ENCODE measurements at regions not wholly inside any gene's neighbourhood (a gene's known extent, or its start where the extent isn't known, plus 50 kb on each side); places are given as distances from the start of the nearest gene placed in this dataset.

DNA sequence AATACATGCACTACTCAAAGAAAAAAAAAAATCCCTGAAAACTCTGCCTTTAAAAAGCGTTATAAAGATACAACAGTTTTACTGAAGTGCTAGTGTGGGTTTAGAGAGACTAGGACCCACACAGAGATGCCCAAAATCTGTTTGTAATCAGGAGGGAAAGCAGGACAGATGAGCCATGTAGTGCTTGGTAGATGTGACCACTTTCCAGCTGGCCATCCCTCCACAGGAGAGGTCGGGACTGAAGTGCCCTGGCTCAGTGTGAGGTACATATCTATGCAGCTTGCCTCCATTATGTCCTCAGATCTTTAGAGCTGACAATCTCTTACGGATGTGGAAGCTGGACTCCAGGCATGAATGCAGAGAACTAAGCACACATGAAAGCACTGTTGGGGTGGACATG lies 57.5 kb upstream of the NANOGP8 start:
- no peaks in the 10 kb centered on the region for H3K4me1 ChIP-seq
- no peak overlapping the region for H3K4me3 Mint-ChIP-seq (ENCODE audit: unreplicated experiment)
- ChIA-PET CTCF (no interaction called here), POLR2A (no interaction called here)
- H3K9me3 ChIP-seq = no peaks in the 10 kb centered on the region
- H3K27me3 Mint-ChIP-seq (ENCODE audit: insufficient read depth, unreplicated experiment) = peaks cover 3% of the 10 kb centered on the region
- H3K36me3 Mint-ChIP-seq (ENCODE audit: insufficient read depth, unreplicated experiment) = no peaks in the 10 kb centered on the region
- intact Hi-C loops (cut with micrococcal nuclease; ENCODE audit: unreplicated experiment) = no loop called here
- no peaks in the 10 kb centered on the region for H3K4me1 Mint-ChIP-seq (ENCODE audit: low read depth, unreplicated experiment)
- BruUV-seq (replicated peaks) = no TSS peak
- no peaks in the 10 kb centered on the region for H3K27me3 ChIP-seq (replicated peaks; ENCODE audit: control insufficient read depth, insufficient read depth, low read length)
- no peaks in the 10 kb centered on the region for H3K9me3 Mint-ChIP-seq (ENCODE audit: unreplicated experiment)
- TF ChIP-seq, protein P1, sequence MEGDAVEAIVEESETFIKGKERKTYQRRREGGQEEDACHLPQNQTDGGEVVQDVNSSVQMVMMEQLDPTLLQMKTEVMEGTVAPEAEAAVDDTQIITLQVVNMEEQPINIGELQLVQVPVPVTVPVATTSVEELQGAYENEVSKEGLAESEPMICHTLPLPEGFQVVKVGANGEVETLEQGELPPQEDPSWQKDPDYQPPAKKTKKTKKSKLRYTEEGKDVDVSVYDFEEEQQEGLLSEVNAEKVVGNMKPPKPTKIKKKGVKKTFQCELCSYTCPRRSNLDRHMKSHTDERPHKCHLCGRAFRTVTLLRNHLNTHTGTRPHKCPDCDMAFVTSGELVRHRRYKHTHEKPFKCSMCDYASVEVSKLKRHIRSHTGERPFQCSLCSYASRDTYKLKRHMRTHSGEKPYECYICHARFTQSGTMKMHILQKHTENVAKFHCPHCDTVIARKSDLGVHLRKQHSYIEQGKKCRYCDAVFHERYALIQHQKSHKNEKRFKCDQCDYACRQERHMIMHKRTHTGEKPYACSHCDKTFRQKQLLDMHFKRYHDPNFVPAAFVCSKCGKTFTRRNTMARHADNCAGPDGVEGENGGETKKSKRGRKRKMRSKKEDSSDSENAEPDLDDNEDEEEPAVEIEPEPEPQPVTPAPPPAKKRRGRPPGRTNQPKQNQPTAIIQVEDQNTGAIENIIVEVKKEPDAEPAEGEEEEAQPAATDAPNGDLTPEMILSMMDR (IDR thresholded peaks at IDR 0.05; ENCODE audit: insufficient read depth in 1 of 2, low read depth in 1 of 2, low read length in 1 of 2, severe bottlenecking in 1 of 2, unreplicated experiment in 1 of 2) = no peak
- H3K4me3 ChIP-seq (ENCODE audit: low read depth, low read length) = no peak overlapping the region
- no peak for DNase-seq
- no peaks in the 10 kb centered on the region for H3K36me3 ChIP-seq (ENCODE audit: control insufficient read depth, insufficient read depth, low read length)
- H3K27ac Mint-ChIP-seq (ENCODE audit: unreplicated experiment) = no peak overlapping the region

DNA sequence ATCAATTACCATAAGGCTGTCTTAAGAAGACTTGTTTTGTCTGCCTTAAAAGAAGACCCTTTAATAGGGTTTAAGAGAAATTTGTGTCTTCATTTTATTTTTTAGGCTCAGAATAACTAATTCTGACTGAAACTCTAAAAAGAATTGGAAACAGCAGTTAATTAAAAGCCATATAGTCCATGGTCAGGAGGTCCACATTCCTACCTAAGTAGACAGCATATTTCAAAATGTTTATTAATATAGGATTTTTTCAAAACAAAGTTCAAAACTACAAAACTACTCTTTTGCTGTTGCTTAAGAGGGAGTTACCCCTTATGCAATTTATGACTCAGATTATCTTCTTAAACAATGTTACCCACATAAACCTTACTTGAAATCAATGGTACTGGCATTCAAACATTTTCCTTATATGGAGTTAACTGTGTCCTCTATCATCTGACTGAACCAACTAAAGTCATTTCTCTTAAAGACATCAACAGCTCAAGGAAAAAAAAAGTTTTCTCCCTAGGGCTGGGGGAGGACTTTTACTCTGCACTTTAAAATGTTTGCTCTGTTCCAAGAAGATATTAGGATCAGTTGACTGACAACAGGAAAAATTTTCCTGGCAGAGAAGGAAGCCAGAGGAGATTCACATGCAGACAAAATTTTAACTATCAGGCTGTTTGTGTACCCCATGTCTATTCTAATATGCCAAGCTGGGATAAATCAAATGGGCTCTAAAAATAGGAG lies 56.8 kb upstream of the NANOGP8 start:
- Histone ChIP-seq H3K36me3 (ENCODE audit: control insufficient read depth, insufficient read depth, low read length) (no peaks in the 10 kb centered on the region), H3K4me1 (no peaks in the 10 kb centered on the region), H3K9me3 (no peaks in the 10 kb centered on the region), H3K27me3 (replicated peaks; ENCODE audit: control insufficient read depth, insufficient read depth, low read length) (no peaks in the 10 kb centered on the region), H3K4me3 (ENCODE audit: low read depth, low read length) (no peak overlapping the region)
- no peaks in the 10 kb centered on the region for H3K9me3 Mint-ChIP-seq (ENCODE audit: unreplicated experiment)
- no peaks in the 10 kb centered on the region for H3K4me1 Mint-ChIP-seq (ENCODE audit: low read depth, unreplicated experiment)
- ChIA-PET POLR2A (no interaction called here), CTCF (no interaction called here)
- no peaks in the 10 kb centered on the region for H3K36me3 Mint-ChIP-seq (ENCODE audit: insufficient read depth, unreplicated experiment)
- no TSS peak for BruUV-seq (replicated peaks)
- no peak for DNase-seq
- TF ChIP-seq, protein P1 (IDR thresholded peaks at IDR 0.05; ENCODE audit: insufficient read depth in 1 of 2, low read depth in 1 of 2, low read length in 1 of 2, severe bottlenecking in 1 of 2, unreplicated experiment in 1 of 2) = no peak
- H3K27ac Mint-ChIP-seq (ENCODE audit: unreplicated experiment) = no peak overlapping the region
- H3K4me3 Mint-ChIP-seq (ENCODE audit: unreplicated experiment) = no peak overlapping the region
- H3K27me3 Mint-ChIP-seq (ENCODE audit: insufficient read depth, unreplicated experiment) = peaks cover 3% of the 10 kb centered on the region
- intact Hi-C loops (cut with micrococcal nuclease; ENCODE audit: unreplicated experiment) = no loop called here

DNA sequence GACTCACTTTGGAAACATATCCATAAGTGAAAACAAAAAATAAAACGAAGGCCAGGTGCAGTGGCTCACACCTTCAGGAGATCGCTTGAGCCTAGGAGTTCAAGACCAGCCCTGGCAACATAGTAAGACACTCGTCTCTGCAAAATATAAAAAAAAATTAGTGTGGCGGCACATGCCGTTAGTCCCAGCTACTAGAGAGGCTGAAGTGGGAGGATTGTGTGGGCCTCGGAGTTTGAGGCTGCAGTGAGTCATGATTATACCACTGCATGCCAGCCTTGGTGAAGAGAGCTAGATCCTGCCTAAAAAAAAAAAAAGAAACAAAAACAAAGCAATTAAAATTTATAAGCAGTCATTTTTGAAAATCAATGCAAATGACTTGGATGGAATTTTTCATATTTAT lies 54.7 kb upstream of the NANOGP8 start:
- Mint-ChIP-seq H3K27ac (ENCODE audit: unreplicated experiment) (no peak overlapping the region), H3K4me3 (ENCODE audit: unreplicated experiment) (no peak overlapping the region), H3K9me3 (ENCODE audit: unreplicated experiment) (no peaks in the 10 kb centered on the region), H3K4me1 (ENCODE audit: low read depth, unreplicated experiment) (no peaks in the 10 kb centered on the region), H3K36me3 (ENCODE audit: insufficient read depth, unreplicated experiment) (no peaks in the 10 kb centered on the region), H3K27me3 (ENCODE audit: insufficient read depth, unreplicated experiment) (no peaks in the 10 kb centered on the region)
- Histone ChIP-seq H3K9me3 (no peaks in the 10 kb centered on the region), H3K36me3 (ENCODE audit: control insufficient read depth, insufficient read depth, low read length) (no peaks in the 10 kb centered on the region), H3K27me3 (replicated peaks; ENCODE audit: control insufficient read depth, insufficient read depth, low read length) (no peaks in the 10 kb centered on the region), H3K4me1 (no peaks in the 10 kb centered on the region), H3K4me3 (ENCODE audit: low read depth, low read length) (no peak overlapping the region)
- DNase-seq = no peak
- ChIA-PET POLR2A (no interaction called here), CTCF (no interaction called here)
- BruUV-seq (replicated peaks) = no TSS peak
- intact Hi-C loops (cut with micrococcal nuclease; ENCODE audit: unreplicated experiment) = no loop called here
- TF ChIP-seq, protein P1 (IDR thresholded peaks at IDR 0.05; ENCODE audit: insufficient read depth in 1 of 2, low read depth in 1 of 2, low read length in 1 of 2, severe bottlenecking in 1 of 2, unreplicated experiment in 1 of 2) = no peak

Data from Caco-2 (cell line).